Type B pancreatic cell (in vitro differentiated cells): ENCODE measurements at regions not wholly inside any gene's neighbourhood (a gene's known extent, or its start where the extent isn't known, plus 50 kb on each side); places are given as distances from the start of the nearest gene placed in this dataset.
A peak's percentile ranks its signal among the peaks of the same experiment; 100 is the strongest.
"Not testable (repeated sequence)": the region's sequence is repeated elsewhere in the genome, so short reads cannot be mapped to it uniquely, and the experiment has no call there.

Experiments
- DNase-seq: peaks from one replicate; pipeline ENCODE4 v3.0.0; 2021; ENCODE audit warnings: mixed read lengths; ENCODE audit not compliant: unreplicated experiment; ENCODE audit errors: extremely low spot score
- H3K27ac Mint-ChIP-seq: 2 replicates; pipeline ENCODE4 v1.8.0; 2021; ENCODE audit warnings: mild to moderate bottlenecking, mixed read lengths
- H3K27me3 Mint-ChIP-seq: 2 replicates; pipeline ENCODE4 v1.8.0; 2021; ENCODE audit warnings: mixed read lengths
- H3K36me3 Mint-ChIP-seq: 2 replicates; pipeline ENCODE4 v1.8.0; 2021; ENCODE audit warnings: mixed read lengths
- H3K4me1 Mint-ChIP-seq: one replicate; pipeline ENCODE4 v1.8.0; 2021; ENCODE audit warnings: mixed read lengths; ENCODE audit not compliant: unreplicated experiment
- H3K4me3 Mint-ChIP-seq: 2 replicates; pipeline ENCODE4 v1.8.0; 2021; ENCODE audit warnings: mild to moderate bottlenecking, mixed read lengths
- H3K9me3 Mint-ChIP-seq: 2 replicates; pipeline ENCODE4 v1.8.0; 2021; ENCODE audit warnings: mixed read lengths
- CTCF ChIP-seq: fragments of 200-600 bp; sonication (generic); conservative IDR thresholded peaks from 2 replicates; pipeline ENCODE4 v1.5.0; 2021; ENCODE audit warnings: antibody characterized with exemption, mild to moderate bottlenecking

DNA sequence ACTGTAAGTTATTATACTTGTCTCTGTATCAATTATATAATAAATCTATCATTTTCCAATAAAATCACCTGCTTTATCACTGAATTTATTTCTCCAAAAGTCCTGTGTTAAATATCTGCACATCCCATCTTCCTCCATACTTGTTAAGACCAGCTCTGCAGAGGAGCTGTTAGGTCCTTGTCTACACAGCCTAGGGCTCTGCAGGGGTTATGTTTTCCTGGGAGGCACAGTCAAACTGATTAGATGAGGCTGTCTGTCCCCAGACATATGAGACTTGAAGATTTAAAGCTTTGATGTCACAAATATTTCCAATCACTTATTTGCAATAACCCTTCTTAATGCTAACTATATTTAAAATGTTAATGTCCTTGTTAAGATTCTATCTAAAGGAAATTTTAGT lies 446.8 kb downstream of the TRAM1L1 start:
- DNase-seq = no peak
- Mint-ChIP-seq H3K4me1 (no peaks in the 10 kb centered on the region), H3K9me3 (no peaks in the 10 kb centered on the region), H3K36me3 (no peaks in the 10 kb centered on the region), H3K27me3 (no peaks in the 10 kb centered on the region), H3K27ac (no peak overlapping the region), H3K4me3 (no peak overlapping the region)
- TF ChIP-seq CTCF = no peak

- H3K36me3 Mint-ChIP-seq = no peaks in the 10 kb centered on the region
- DNase-seq = no peak
- no peaks in the 10 kb centered on the region for H3K27me3 Mint-ChIP-seq
- H3K4me3 Mint-ChIP-seq = no peak overlapping the region
- H3K9me3 Mint-ChIP-seq = no peaks in the 10 kb centered on the region
- no peak overlapping the region for H3K27ac Mint-ChIP-seq
- no peak for TF ChIP-seq CTCF
- H3K4me1 Mint-ChIP-seq = no peaks in the 10 kb centered on the region
Measured at GRCh38 chr4:116636917-116637316, 448.5 kb downstream of the TRAM1L1 start.

- Mint-ChIP-seq H3K36me3 (no peaks in the 10 kb centered on the region), H3K9me3 (no peaks in the 10 kb centered on the region), H3K27ac (no peak overlapping the region), H3K4me1 (no peaks in the 10 kb centered on the region), H3K27me3 (no peaks in the 10 kb centered on the region), H3K4me3 (no peak overlapping the region)
- TF ChIP-seq CTCF = no peak
- no peak for DNase-seq
Measured at GRCh38 chr4:116632269-116632668, 453.1 kb downstream of the TRAM1L1 start.

GRCh38 chr4:116628598-116628997 lies 456.8 kb downstream of the TRAM1L1 start:
- H3K27ac Mint-ChIP-seq = no peak overlapping the region
- no peaks in the 10 kb centered on the region for H3K9me3 Mint-ChIP-seq
- no peaks in the 10 kb centered on the region for H3K4me1 Mint-ChIP-seq
- no peaks in the 10 kb centered on the region for H3K27me3 Mint-ChIP-seq
- no peaks in the 10 kb centered on the region for H3K36me3 Mint-ChIP-seq
- no peak overlapping the region for H3K4me3 Mint-ChIP-seq
- DNase-seq = no peak
- TF ChIP-seq CTCF = no peak

DNA sequence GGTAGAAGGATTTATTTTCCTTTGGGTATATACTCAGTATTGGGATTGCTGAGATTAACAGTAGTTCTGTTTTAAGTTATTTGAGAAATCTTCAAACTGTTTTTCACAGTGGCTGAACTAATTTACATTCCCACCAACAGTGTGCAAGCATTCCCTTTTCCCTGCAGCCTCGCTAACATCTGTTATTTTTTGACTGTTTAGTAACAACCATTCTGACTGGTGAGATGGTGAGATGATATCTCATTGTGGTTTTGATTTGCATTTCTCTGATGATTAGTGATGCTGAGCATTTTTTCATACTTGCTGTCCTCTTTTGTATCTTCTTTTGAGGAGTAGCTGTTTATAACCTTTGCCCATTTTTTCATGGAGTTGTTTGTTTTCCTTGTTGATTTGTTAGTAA lies 457.8 kb downstream of the TRAM1L1 start:
- Mint-ChIP-seq H3K36me3 (no peaks in the 10 kb centered on the region), H3K27ac (no peak overlapping the region), H3K4me3 (no peak overlapping the region), H3K27me3 (no peaks in the 10 kb centered on the region), H3K4me1 (no peaks in the 10 kb centered on the region), H3K9me3 (no peaks in the 10 kb centered on the region)
- TF ChIP-seq CTCF = no peak
- no peak for DNase-seq

GRCh38 chr4:116619508-116619907 lies 465.9 kb downstream of the TRAM1L1 start:
- not testable (repeated sequence) for H3K9me3 Mint-ChIP-seq, H3K27me3 Mint-ChIP-seq, H3K4me1 Mint-ChIP-seq, H3K36me3 Mint-ChIP-seq, H3K27ac Mint-ChIP-seq, DNase-seq
- H3K4me3 Mint-ChIP-seq = peak overlapping the region; percentile 29
